DOHH2 (cell line): ENCODE measurements at regions not wholly inside any gene's neighbourhood (a gene's known extent, or its start where the extent isn't known, plus 50 kb on each side); places are given as distances from the start of the nearest gene placed in this dataset.

ENCODE experiments used
- H3F3A ChIP-seq: fragments of 200-600 bp; sonication (generic), shearing (Covaris generic); 2 replicates; pipeline ENCODE4 v1.6.0; 2016; ENCODE audit warnings: antibody characterized with exemption, mild to moderate bottlenecking; ENCODE audit not compliant: control insufficient read depth, insufficient read depth
- H3K27ac ChIP-seq: fragments of 200-600 bp; sonication (generic); 2 replicates; pipeline ENCODE4 v1.5.1; 2014; ENCODE audit warnings: low read depth, mild to moderate bottlenecking, low read length, moderate library complexity
- H3K27me3 ChIP-seq: fragments of 200-600 bp; sonication (generic); 2 replicates; pipeline ENCODE4 v1.6.1; 2014; ENCODE audit warnings: mild to moderate bottlenecking, low read length, mixed read lengths; ENCODE audit not compliant: control insufficient read depth
- H3K36me3 ChIP-seq: fragments of 200-600 bp; sonication (generic); 2 replicates; pipeline ENCODE4 v1.6.1; 2014; ENCODE audit warnings: mild to moderate bottlenecking, low read length, moderate library complexity, mixed read lengths; ENCODE audit not compliant: control insufficient read depth
- H3K4me1 ChIP-seq: fragments of 200-600 bp; sonication (generic); 2 replicates; pipeline ENCODE4 v1.6.1; 2014; ENCODE audit warnings: mild to moderate bottlenecking, low read length, mixed read lengths; ENCODE audit not compliant: control insufficient read depth
- H3K4me2 ChIP-seq: fragments of 200-600 bp; sonication (generic); 2 replicates; pipeline ENCODE4 v1.6.0; 2014; ENCODE audit warnings: mild to moderate bottlenecking, low read length, moderate library complexity
- H3K4me3 ChIP-seq: fragments of 200-600 bp; sonication (generic); 2 replicates; pipeline ENCODE4 v1.5.1; 2014; ENCODE audit warnings: mild to moderate bottlenecking, low read length, mixed read lengths
- H3K79me2 ChIP-seq: fragments of 200-600 bp; sonication (generic); 2 replicates; pipeline ENCODE4 v1.6.1; 2014; ENCODE audit warnings: mild to moderate bottlenecking, low read length, mixed read lengths; ENCODE audit not compliant: control insufficient read depth
- H3K9me2 ChIP-seq: fragments of 200-600 bp; sonication (generic); replicated peaks from 2 replicates; pipeline ENCODE4 v1.6.1; 2014; ENCODE audit warnings: mild to moderate bottlenecking, low read length, mixed read lengths; ENCODE audit not compliant: control insufficient read depth
- H3K9me3 ChIP-seq: fragments of 200-600 bp; sonication (generic); 2 replicates; pipeline ENCODE4 v1.6.1; 2014; ENCODE audit warnings: antibody characterized with exemption, low read length, mixed read lengths; ENCODE audit not compliant: control insufficient read depth, insufficient read depth
- H4K20me1 ChIP-seq: fragments of 200-600 bp; sonication (generic); 2 replicates; pipeline ENCODE4 v1.6.0; 2014; ENCODE audit warnings: low read depth, mild to moderate bottlenecking, antibody characterized with exemption, low read length, moderate library complexity; ENCODE audit not compliant: control insufficient read depth, insufficient read depth
- EZH2phosphoT487 ChIP-seq: fragments of 200-600 bp; sonication (generic); IDR thresholded peaks from 2 replicates; pipeline ENCODE4 v1.6.1; 2017; ENCODE audit warnings: borderline replicate concordance, mild to moderate bottlenecking, antibody characterized with exemption, low read length, moderate library complexity, mixed read lengths
- TF ChIP-seq, protein P1 (sequence below): fragments of 200-600 bp; sonication (generic); IDR thresholded peaks from one replicate; pipeline ENCODE4 v1.5.1; 2014; ENCODE audit warnings: antibody characterized with exemption, mild to moderate bottlenecking, low read depth, low read length; ENCODE audit not compliant: poor library complexity, severe bottlenecking

DNA sequence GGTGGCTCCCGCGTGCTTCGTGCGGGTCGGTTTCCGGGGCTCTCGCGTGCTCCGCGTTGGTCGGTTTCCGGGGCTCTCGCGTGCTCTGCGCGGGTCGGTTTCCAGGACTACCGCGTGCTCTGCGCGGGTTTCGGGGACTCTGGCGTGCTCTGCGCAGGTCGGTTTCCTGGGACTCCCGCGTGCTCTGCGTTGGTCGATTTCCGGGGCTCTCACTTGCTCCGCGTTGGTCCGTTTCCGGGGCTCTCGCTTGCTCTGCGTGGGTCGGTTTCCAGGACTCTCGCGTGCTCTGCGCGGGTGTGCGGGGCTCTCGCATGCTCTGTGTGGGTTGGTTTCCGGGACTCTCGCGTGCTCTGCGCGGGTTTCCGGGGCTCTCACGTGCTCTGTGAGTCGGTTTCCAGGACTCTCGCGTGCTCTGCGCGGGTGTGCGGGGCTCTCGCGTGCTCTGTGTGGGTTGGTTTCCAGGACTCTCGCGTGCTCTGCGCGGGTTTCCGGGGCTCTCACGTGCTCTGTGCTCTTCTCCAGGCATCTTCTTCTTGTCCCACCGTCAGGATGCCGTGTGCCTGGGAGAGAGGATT is 109.9 kb upstream of the LRPAP1 start:
- H3K9me2 ChIP-seq = no peaks in the 10 kb centered on the region
- H3K27ac ChIP-seq = no peak overlapping the region
- no peak overlapping the region for H3K4me3 ChIP-seq
- no peak for TF ChIP-seq EZH2phosphoT487
- TF ChIP-seq, protein P1, sequence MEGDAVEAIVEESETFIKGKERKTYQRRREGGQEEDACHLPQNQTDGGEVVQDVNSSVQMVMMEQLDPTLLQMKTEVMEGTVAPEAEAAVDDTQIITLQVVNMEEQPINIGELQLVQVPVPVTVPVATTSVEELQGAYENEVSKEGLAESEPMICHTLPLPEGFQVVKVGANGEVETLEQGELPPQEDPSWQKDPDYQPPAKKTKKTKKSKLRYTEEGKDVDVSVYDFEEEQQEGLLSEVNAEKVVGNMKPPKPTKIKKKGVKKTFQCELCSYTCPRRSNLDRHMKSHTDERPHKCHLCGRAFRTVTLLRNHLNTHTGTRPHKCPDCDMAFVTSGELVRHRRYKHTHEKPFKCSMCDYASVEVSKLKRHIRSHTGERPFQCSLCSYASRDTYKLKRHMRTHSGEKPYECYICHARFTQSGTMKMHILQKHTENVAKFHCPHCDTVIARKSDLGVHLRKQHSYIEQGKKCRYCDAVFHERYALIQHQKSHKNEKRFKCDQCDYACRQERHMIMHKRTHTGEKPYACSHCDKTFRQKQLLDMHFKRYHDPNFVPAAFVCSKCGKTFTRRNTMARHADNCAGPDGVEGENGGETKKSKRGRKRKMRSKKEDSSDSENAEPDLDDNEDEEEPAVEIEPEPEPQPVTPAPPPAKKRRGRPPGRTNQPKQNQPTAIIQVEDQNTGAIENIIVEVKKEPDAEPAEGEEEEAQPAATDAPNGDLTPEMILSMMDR = no peak
- H3K27me3 ChIP-seq = no peaks in the 10 kb centered on the region
- H3F3A ChIP-seq = no peaks in the 10 kb centered on the region
- no peaks in the 10 kb centered on the region for H3K9me3 ChIP-seq
- H3K4me2 ChIP-seq = no peak overlapping the region
- H3K36me3 ChIP-seq = no peaks in the 10 kb centered on the region
- H3K79me2 ChIP-seq = no peaks in the 10 kb centered on the region
- H3K4me1 ChIP-seq = peaks cover 14% of the 10 kb centered on the region
- no peaks in the 10 kb centered on the region for H4K20me1 ChIP-seq

DNA sequence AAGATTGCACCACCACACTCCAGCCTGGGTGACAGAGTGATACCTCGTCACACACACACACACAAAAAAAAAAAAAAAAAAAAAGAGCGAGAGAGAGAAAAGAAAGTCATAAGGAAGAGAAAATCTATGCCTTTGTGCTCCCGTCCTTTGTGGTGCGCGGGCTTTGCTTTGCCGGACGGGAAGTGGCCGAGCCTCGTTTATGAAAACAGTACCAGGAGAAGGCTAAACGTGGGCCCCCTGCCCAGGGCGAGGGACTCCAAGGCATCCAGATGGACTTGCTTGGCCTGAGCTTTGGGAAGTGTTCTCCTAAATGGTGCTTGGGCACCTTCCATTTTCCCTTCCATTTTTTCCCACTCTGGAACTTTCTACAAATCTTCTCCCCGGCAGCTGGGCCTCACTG is 109.3 kb upstream of the LRPAP1 start:
- peaks cover 14% of the 10 kb centered on the region for H3K4me1 ChIP-seq
- H3K27me3 ChIP-seq = no peaks in the 10 kb centered on the region
- no peak overlapping the region for H3K4me2 ChIP-seq
- TF ChIP-seq, protein P1 = no peak
- no peak for TF ChIP-seq EZH2phosphoT487
- no peaks in the 10 kb centered on the region for H3K79me2 ChIP-seq
- H3K9me2 ChIP-seq = no peaks in the 10 kb centered on the region
- no peaks in the 10 kb centered on the region for H3F3A ChIP-seq
- H4K20me1 ChIP-seq = no peaks in the 10 kb centered on the region
- no peaks in the 10 kb centered on the region for H3K9me3 ChIP-seq
- no peak overlapping the region for H3K27ac ChIP-seq
- no peak overlapping the region for H3K4me3 ChIP-seq
- H3K36me3 ChIP-seq = no peaks in the 10 kb centered on the region

DNA sequence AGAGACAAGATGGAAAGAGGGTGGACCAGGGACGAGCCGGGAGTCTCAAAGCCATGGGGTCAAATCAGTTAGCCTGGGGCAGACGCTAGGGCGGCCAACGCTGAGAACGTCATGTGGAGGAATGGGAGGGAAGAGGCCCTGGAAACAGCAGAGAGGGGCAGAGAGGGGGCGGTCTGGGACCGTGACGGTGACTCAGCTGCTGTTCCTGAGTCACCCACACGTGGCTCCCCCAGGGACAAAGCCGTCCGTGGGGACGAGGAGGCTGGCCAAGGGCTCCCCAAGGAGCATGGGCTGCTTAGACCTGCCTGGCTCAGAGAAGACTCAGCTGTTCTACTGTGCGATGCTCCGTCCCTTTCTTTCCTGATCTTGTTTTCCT is 108.4 kb upstream of the LRPAP1 start:
- Histone ChIP-seq H3K79me2 (no peaks in the 10 kb centered on the region), H3K4me1 (peaks cover 14% of the 10 kb centered on the region), H3K4me3 (no peak overlapping the region), H3K36me3 (no peaks in the 10 kb centered on the region), H3K9me3 (no peaks in the 10 kb centered on the region), H3K27me3 (no peaks in the 10 kb centered on the region), H3K27ac (no peak overlapping the region), H3K9me2 (no peaks in the 10 kb centered on the region), H3F3A (no peaks in the 10 kb centered on the region), H3K4me2 (no peak overlapping the region), H4K20me1 (no peaks in the 10 kb centered on the region)
- TF ChIP-seq, protein P1 = no peak
- TF ChIP-seq EZH2phosphoT487 = no peak
